ENCODE measurements at regions not wholly inside any gene's neighbourhood (a gene's known extent, or its start where the extent isn't known, plus 50 kb on each side); places are given as distances from the start of the nearest gene placed in this dataset.

- DNase-seq = no peak
These were observed 50.5 kb upstream of the HSPA12A start for GRCh38 chr10:116792817-116793216.

DNA sequence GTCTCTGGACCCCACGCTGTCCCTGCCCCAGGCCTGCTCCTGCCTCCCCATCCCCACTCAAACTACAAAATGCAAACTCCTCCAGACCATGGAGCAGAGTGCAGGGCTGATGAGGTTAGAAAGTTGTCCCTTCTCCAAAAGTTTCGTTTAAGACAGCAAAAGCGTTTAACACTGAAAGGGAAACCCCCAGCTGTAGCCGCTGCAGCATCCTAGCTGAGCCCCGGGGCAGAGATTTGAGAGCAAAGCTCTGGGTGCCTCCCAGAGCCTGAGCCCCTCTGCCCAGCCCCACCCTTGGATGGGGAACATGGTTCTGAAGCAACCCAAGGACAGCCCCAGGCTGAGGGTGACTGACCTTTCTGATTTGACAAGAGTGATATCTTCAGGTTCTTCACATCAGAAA, 52.8 kb upstream of the ENO4 start:
- DNase-seq = no peak

- DNase-seq = peak; percentile 68
These were observed 52.3 kb upstream of the ENO4 start for GRCh38 chr10:116796910-116797513.

DNA sequence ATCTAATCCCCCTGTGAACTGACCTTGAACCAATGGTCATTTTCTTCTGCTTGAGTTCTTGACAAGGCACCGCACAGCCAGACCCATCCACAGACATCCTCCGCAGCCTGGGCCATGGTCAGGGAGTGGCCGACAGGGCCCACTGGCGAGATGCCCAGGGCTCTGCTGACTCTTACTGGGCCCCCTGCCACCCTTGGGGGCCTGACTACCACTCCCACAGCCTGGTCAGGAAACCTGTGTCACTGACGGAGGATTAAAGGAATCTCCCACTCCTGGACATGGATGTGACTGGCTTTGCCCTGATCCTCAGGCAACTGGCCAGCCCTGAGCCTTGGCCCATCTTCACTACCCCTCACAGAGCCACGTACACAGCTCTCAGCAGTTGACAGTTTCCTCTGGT, 50.4 kb upstream of the ENO4 start:
- no peak for DNase-seq

All from activated naive CD4-positive, alpha-beta T cell treated with anti-CD3 and anti-CD28 coated beads, Interleukin-2, amount 50 U/mL, for 16 hours (primary cell).